ENCODE measurements at regions not wholly inside any gene's neighbourhood (a gene's known extent, or its start where the extent isn't known, plus 50 kb on each side); places are given as distances from the start of the nearest gene placed in this dataset.

GRCh38 chr3:64345371-64345770, 120.1 kb upstream of the PRICKLE2 start:
- in situ Hi-C loops (cut with HindIII; ENCODE audit: low pct_unique_long_range_greater_than_20kb, low sequenced_read_pairs): no loop called here
- no peak for DNase-seq (ENCODE audit: low read depth, low spot score)

- in situ Hi-C loops (cut with HindIII; ENCODE audit: low pct_unique_long_range_greater_than_20kb, low sequenced_read_pairs): no loop called here
- no peak for DNase-seq (ENCODE audit: low read depth, low spot score)
Measured at GRCh38 chr3:64344721-64345207, 119.5 kb upstream of the PRICKLE2 start.

- in situ Hi-C loops (cut with HindIII; ENCODE audit: low pct_unique_long_range_greater_than_20kb, low sequenced_read_pairs): no loop called here
- no peak for DNase-seq (ENCODE audit: low read depth, low spot score)
Measured at GRCh38 chr3:64343689-64344430, 118.6 kb upstream of the PRICKLE2 start.

- in situ Hi-C loops (cut with HindIII; ENCODE audit: low pct_unique_long_range_greater_than_20kb, low sequenced_read_pairs): no loop called here
- peak; percentile 61 for DNase-seq (ENCODE audit: low read depth, low spot score)
Measured at GRCh38 chr3:64342940-64343688, 117.8 kb upstream of the PRICKLE2 start.

GRCh38 chr3:64341296-64341695, 116.0 kb upstream of the PRICKLE2 start:
- DNase-seq (ENCODE audit: low read depth, low spot score): no peak
- in situ Hi-C loops (cut with HindIII; ENCODE audit: low pct_unique_long_range_greater_than_20kb, low sequenced_read_pairs): no loop called here

- no peak for DNase-seq (ENCODE audit: low read depth, low spot score)
Measured at GRCh38 chr3:64340641-64341101, 115.4 kb upstream of the PRICKLE2 start.

GRCh38 chr3:64336488-64336887, 111.2 kb upstream of the PRICKLE2 start:
- no peak for DNase-seq (ENCODE audit: low read depth, low spot score)
- in situ Hi-C loops (cut with HindIII; ENCODE audit: low pct_unique_long_range_greater_than_20kb, low sequenced_read_pairs): no loop called here

More at GRCh38 chr3:64340641-64341101, 115.4 kb upstream of the PRICKLE2 start:
- in situ Hi-C loops (cut with HindIII; ENCODE audit: low pct_unique_long_range_greater_than_20kb, low sequenced_read_pairs): no loop called here

- no peak for DNase-seq (ENCODE audit: low read depth, low spot score)
- in situ Hi-C loops (cut with HindIII; ENCODE audit: low pct_unique_long_range_greater_than_20kb, low sequenced_read_pairs): no loop called here
Measured at GRCh38 chr3:64332459-64333350, 107.4 kb upstream of the PRICKLE2 start.

- no peak for DNase-seq (ENCODE audit: low read depth, low spot score)
- in situ Hi-C loops (cut with HindIII; ENCODE audit: low pct_unique_long_range_greater_than_20kb, low sequenced_read_pairs): no loop called here
Measured at GRCh38 chr3:64331605-64332004, 106.3 kb upstream of the PRICKLE2 start.

GRCh38 chr3:64329037-64329436, 103.8 kb upstream of the PRICKLE2 start:
- no peak for DNase-seq (ENCODE audit: low read depth, low spot score)
- in situ Hi-C loops (cut with HindIII; ENCODE audit: low pct_unique_long_range_greater_than_20kb, low sequenced_read_pairs): no loop called here

- DNase-seq (ENCODE audit: low read depth, low spot score): peak; percentile 8
- in situ Hi-C loops (cut with HindIII; ENCODE audit: low pct_unique_long_range_greater_than_20kb, low sequenced_read_pairs): no loop called here
Measured at GRCh38 chr3:64327100-64327804, 102.0 kb upstream of the PRICKLE2 start.

GRCh38 chr3:64321747-64322146, 96.5 kb upstream of the PRICKLE2 start:
- in situ Hi-C loops (cut with HindIII; ENCODE audit: low pct_unique_long_range_greater_than_20kb, low sequenced_read_pairs): no loop called here
- peak; percentile 19 for DNase-seq (ENCODE audit: low read depth, low spot score)

GRCh38 chr3:64319391-64319790, 94.1 kb upstream of the PRICKLE2 start:
- in situ Hi-C loops (cut with HindIII; ENCODE audit: low pct_unique_long_range_greater_than_20kb, low sequenced_read_pairs): no loop called here
- DNase-seq (ENCODE audit: low read depth, low spot score): peak; percentile 45

GRCh38 chr3:64318668-64319271, 93.5 kb upstream of the PRICKLE2 start:
- no peak for DNase-seq (ENCODE audit: low read depth, low spot score)
- in situ Hi-C loops (cut with HindIII; ENCODE audit: low pct_unique_long_range_greater_than_20kb, low sequenced_read_pairs): no loop called here

GRCh38 chr3:64318001-64318400, 92.7 kb upstream of the PRICKLE2 start:
- DNase-seq (ENCODE audit: low read depth, low spot score): peak; percentile 19
- in situ Hi-C loops (cut with HindIII; ENCODE audit: low pct_unique_long_range_greater_than_20kb, low sequenced_read_pairs): no loop called here

GRCh38 chr3:64316971-64317370, 91.7 kb upstream of the PRICKLE2 start:
- DNase-seq (ENCODE audit: low read depth, low spot score): no peak
- in situ Hi-C loops (cut with HindIII; ENCODE audit: low pct_unique_long_range_greater_than_20kb, low sequenced_read_pairs): no loop called here
